ENCODE measurements at regions not wholly inside any gene's neighbourhood (a gene's known extent, or its start where the extent isn't known, plus 50 kb on each side); places are given as distances from the start of the nearest gene placed in this dataset.
"Not testable (repeated sequence)": the region's sequence is repeated elsewhere in the genome, so short reads cannot be mapped to it uniquely, and the experiment has no call there.

- no peak for DNase-seq
Measured at GRCh38 chr2:150695451-150696135, 208.1 kb upstream of the RND3 start.

- no peak for DNase-seq
Measured at GRCh38 chr2:150693556-150693955, 206.1 kb upstream of the RND3 start.

GRCh38 chr2:150690870-150691269 lies 203.4 kb upstream of the RND3 start:
- no peak for DNase-seq

- DNase-seq = no peak
Measured at GRCh38 chr2:150690261-150690660, 202.8 kb upstream of the RND3 start.

- peak; percentile 7 for DNase-seq
Measured at GRCh38 chr2:150689590-150689989, 202.1 kb upstream of the RND3 start.

DNA sequence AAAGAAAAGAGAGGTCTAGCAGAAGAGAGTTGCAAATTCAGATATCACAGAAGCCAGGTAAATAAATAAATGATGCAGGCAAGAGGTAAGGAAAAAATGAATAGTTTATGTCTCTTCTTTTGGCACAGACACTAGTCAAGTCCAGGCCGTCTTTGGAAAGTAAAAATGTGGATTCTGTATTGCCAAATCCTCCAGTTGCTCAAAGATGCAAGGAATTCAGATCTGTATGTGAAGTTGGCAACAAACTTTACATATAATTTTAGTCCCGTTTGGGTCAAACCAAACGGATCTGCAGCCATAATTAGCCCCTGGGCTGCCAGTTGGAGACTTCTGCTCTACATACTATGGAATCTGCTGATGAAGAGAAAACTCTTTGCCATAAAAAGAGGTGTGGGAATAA lies 200.5 kb upstream of the RND3 start:
- no peak for DNase-seq

DNA sequence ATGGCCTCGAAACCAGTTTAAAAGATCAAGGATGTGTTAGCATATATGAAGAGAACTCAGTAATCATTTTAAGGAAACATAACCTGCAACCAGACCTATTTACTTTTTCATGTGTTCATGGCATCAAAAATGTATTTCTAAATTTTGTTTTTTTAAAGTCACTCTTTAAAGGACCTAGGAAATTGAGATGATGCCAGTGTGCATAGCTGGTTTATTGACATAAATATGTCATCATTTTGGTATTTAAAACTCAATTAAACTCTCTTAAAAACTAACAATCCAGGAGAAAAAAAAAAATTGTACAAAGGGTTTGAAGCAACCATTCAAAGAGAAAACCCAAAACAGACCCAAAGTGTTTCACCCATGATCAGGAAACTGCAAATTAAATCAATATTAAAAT lies 198.9 kb upstream of the RND3 start:
- no peak for DNase-seq

DNA sequence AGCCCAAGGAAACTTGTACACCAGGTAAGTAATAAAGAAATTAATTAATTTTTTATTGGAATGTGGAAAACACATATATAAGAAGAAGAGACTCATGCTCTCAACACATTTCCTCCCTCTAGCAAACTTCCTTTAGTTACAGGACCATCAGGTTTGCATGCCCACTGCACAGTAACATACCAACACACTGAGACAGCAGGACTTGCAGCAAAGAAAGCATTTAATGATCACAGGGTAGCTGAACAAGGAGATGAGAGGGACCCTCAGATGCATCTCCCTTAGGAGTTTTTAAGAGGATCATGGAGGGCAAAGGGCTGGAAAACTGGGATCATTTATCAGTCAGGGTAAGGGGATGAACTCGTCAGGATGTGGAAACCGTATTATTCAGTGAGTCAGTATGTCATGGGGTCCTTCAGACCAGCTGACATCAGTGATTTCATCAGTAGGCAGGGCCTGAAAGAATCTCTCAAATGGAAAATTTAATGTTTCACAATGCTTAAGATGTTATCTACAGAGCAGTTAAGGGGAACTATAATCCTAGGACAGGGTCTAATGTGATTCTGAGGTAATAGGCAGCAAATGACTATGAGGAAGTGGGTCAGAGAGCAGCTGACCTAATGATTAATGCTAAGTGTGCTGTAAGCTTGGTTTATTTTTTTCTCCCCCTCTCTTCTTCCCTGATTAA lies 193.8 kb upstream of the RND3 start:
- no peak for DNase-seq

- no peak for DNase-seq
Measured at GRCh38 chr2:150679456-150680120, 192.1 kb upstream of the RND3 start.

DNA sequence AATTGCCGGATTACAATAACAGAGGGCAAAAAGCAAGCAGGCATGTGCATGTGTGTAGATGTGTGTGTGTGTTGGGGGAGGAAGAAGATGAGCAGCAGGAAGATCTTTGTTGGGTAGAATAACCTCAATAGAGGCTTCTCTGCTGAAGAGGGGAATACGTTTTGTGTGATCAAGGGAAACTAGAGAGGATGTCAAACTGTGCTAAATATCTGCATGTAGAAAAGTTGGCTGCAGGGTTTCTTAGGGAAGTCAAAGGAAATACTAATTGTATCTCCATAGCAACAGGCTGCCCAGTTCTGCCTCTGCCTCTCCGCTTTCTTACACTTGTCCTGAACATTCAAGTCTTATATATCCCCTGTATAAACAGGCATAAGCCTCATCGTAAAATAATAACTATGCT lies 190.1 kb upstream of the RND3 start:
- no peak for DNase-seq

DNA sequence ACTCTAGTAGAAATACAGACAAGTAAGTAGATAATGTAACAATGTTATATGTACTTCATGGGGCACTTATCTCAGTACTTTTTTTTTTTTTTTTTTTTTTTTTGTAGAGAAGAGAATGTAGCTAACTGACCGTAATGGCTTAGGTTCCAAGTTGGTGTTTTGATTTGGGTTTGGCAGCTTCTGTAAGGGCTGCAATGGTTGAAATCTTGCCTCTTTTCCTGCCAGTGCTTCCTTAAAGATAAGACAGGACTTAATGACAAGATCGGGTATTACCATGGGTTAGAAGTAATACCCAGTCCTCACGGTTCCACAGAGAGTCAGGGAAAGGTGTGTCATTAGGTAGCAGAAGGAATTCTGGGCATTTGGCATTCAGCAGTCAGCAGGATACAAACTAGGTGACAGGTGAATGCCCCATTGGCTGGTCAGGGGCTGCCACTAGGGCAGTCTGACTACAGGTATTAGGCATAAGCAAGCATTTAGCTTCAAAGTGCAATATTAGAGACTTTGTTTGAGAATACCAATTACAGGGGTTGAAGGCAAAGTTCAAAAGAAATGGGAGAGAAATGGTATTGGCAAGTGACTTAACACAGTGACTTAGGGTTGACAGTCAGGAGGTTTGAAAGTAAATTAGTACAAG lies 189.4 kb upstream of the RND3 start:
- DNase-seq = no peak

GRCh38 chr2:150675807-150676206 lies 188.3 kb upstream of the RND3 start:
- DNase-seq = no peak

GRCh38 chr2:150674283-150674682 lies 186.8 kb upstream of the RND3 start:
- no peak for DNase-seq

GRCh38 chr2:150672311-150672710 lies 184.8 kb upstream of the RND3 start:
- DNase-seq = no peak

- DNase-seq = no peak
Measured at GRCh38 chr2:150669492-150669891, 182.0 kb upstream of the RND3 start.

DNA sequence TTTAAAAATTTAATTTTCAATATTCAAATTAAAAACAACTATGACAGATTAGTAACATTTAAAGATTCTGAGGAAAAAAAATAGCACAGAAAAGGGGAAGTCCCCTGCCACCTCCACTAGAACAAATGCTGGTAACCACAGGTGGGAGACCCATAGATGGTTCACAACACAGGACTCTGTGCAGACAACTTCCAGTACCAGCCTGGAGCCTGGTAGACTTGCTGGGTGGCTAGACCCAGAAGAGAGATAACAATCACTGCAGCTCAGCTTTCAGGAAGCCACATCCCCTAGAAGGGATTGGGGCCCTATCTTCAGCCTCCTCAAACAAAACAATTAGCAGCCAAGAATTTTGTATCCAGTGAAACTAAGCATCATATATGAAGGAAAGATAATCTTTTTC lies 179.6 kb upstream of the RND3 start:
- not testable (repeated sequence) for DNase-seq

DNA sequence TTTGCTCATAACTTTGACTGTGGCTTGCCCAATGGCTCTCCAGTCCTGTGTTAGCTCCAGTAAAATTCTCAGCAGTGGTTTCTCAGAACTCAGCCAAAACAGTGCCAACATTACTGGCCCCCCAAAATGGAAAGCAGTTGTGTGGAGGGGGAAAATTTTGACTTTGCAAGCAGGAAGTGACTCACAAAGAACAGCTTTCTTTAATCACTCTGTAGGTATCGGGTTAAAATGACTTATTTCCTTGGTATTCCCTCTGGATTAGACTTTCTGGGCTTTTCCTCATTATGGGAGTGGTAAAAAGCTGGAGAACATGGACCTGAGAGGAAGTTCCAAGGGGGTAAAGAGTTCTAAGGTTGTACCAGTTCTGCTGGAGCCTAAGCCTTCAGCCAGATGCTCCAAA lies 175.7 kb upstream of the RND3 start:
- DNase-seq = no peak

GRCh38 chr2:150656002-150656401 lies 168.5 kb upstream of the RND3 start:
- DNase-seq = no peak

DNA sequence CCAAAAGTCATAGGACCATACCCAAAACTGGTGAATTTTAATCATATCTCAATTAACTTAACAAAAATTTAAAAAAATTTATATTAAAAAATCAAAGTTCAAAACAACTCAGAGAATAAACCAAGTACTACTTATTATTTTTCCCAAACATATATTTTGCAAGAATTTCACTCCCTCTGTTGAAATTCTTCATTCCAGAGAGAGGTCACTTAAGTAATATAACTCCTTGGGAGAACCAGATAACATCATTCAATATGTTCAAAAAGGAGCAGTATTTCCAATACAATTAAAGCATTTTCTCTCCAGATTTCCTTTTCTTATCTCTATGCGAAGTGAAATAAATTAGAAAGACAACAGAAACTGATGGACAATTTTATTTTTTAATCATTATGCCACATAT lies 165.9 kb upstream of the RND3 start:
- no peak for DNase-seq

- DNase-seq = no peak
Measured at GRCh38 chr2:150647943-150648342, 160.5 kb upstream of the RND3 start.

- no peak for DNase-seq
Measured at GRCh38 chr2:150646746-150647145, 159.3 kb upstream of the RND3 start.

DNA sequence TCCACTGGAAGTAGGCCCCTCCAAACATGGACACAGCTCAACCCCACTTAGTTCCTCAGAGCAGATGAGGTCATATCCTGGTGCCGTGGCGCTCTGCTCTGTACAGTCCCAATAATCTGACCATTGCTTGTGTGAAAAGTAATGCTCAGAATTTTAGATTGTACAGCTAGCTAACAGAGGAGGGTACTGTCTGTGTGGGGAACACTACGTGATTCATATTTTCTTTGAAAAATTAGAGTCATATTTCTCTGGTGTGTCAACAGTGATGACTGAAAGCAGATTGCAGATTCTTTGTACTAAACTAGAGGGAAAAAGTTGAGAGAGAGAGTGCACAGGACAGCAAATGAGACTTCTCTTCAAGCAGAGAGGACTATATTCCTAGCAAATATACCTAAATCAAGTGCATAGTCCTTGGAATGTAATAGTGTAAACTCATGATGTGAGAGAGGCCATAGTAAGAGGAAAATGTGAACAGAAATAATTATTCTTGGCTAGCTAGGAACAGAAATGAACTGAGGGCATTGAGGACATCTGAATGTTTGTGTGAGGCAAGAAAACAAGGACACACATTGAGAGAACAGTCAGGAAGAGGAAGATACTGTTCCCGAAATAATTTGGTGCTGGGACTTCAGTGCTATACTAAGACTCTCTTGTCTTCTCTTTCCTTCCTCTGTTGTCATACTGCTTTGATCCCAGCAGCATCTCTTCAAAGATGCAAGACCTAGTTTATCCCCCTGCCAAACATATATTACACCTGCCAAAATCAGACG lies 157.0 kb upstream of the RND3 start:
- no peak for DNase-seq

DNA sequence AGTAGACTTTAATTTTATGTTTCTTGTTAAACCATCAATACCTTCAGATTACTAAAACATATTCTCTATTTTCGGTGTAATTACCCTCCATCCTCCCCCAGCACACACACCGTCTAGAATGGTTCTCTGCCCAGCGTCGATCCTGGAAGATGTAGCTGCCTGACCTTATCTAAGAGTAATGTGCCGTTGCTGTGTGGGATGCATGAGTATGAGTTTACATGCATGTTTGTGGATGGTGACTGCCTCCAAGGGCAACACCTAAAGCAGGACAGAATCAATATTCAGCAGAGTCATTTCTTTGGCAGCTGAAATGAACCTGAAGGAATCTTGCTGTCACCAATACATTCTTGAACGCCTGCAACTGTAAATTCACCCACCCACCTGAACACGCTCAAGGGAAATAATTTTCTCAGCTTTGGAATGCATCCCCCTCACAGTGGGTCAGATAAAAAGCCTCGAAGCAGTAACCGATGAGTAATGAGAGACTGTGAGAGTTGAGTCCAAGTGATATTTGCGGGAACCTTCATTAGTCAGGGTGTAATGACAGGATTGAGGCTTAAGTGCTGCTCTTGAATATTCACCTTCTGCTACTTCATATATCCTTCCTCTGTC lies 155.8 kb upstream of the RND3 start:
- no peak for DNase-seq
